ENCODE measurements at regions not wholly inside any gene's neighbourhood (a gene's known extent, or its start where the extent isn't known, plus 50 kb on each side); places are given as distances from the start of the nearest gene placed in this dataset.
"Not testable (repeated sequence)": the region's sequence is repeated elsewhere in the genome, so short reads cannot be mapped to it uniquely, and the experiment has no call there.

DNA sequence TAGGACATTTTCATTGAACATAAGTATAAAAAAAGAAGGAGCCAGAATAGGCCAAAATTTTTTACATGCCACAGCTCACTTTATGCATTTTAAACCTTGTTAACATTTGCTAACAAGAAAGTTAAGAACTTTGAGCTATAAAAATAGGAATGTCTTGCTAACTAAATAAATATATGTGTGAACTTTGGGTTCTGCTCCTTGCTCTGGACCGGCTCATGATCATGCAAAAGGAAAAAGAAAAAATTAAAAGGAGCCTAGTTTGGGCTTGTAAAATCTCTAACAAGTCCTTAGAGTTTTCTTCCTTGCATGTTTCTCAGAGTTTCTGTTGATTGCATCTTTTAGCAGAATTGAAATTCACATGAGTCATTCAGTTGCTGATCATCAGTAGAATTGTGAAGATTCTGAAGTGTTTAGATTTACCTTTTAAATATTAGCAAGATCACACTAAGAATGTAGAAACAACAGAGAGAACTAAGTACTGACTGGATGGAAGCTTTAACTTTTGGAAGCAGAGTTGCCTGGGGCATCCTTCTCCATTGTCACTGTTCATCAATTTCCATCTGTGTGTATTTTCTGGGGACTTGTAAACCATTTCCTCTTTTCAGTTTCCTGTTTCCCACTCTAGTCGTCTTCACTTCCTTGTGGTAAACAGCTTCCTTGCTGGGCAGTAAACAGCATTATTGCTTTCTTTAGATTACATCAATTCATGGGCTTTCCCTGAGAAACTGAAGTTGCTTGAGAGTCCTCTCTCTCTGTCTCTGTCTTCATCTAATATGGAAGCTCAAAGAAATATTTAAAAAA is 458.4 kb upstream of the BTBD3 start:
- DNase-seq (ENCODE audit: extremely low read depth, low read depth) = peak; percentile 37

GRCh38 chr20:11467436-11467835 is 450.3 kb upstream of the BTBD3 start:
- DNase-seq (ENCODE audit: extremely low read depth, low read depth) = no peak

DNA sequence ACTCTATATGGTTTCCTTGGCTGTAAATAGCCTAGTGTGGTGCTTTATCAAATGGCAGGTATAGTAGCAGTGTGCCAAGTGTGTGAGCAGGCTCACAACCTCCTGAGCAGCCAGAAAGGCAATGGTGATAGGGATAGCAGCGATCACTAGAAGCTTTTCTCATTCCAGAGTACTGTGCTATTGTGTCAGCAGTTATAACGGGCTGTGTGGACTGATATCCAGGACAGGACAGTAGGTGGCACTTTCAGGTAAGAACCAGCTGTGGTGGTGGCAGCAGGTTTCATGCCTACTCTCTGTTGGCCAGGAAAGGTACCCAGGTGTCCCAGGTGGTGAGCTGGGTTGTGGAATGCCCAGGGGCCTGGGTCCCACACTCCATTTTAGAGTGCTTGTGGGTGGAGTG is 448.8 kb upstream of the BTBD3 start:
- DNase-seq (ENCODE audit: extremely low read depth, low read depth) = no peak

- no peak for DNase-seq (ENCODE audit: extremely low read depth, low read depth)
Observed at GRCh38 chr20:11469795-11470435, 447.8 kb upstream of the BTBD3 start.

DNA sequence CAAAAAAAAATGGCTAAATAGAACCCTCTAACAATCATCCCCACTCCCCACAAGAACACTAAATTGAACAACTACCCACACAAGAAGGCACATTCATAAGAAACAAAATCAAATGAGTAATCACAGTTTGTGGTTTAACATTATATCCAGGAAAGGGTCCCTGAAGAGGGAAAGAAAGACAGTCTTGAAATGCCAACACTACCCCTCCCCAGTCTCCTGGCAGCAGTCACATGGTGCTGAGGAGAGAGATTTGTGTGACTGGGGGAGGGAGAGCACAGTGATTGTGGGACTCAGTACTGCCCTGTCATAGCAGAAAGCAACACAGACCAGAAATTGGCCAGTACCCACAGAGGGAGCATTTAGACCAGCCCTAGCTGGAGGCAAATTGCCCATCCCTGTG is 443.7 kb upstream of the BTBD3 start:
- DNase-seq (ENCODE audit: extremely low read depth, low read depth) = no peak

GRCh38 chr20:11483697-11484096 is 434.0 kb upstream of the BTBD3 start:
- no peak for DNase-seq (ENCODE audit: extremely low read depth, low read depth)

- no peak for DNase-seq (ENCODE audit: extremely low read depth, low read depth)
Observed at GRCh38 chr20:11484479-11484878, 433.2 kb upstream of the BTBD3 start.

GRCh38 chr20:11492386-11492785 is 425.3 kb upstream of the BTBD3 start:
- no peak for DNase-seq (ENCODE audit: extremely low read depth, low read depth)

DNA sequence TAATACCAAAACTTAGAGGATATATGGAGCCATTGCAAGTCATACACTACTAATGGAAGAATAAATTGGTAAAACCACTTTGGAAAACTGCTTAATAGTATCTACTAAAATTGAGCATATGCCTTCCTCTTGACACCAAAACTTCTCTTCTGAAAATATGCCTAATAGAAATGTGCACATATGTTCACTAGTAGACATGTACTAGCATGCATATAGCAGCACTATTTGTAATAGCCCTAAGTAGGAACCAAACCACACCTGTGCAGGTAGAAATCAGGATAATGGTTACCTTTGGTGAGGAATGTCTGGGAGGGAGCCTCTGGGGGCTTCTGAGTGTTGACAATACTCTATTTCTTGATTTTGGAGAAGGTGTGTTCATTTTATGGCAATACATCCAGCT is 424.8 kb upstream of the BTBD3 start:
- DNase-seq (ENCODE audit: extremely low read depth, low read depth) = no peak

DNA sequence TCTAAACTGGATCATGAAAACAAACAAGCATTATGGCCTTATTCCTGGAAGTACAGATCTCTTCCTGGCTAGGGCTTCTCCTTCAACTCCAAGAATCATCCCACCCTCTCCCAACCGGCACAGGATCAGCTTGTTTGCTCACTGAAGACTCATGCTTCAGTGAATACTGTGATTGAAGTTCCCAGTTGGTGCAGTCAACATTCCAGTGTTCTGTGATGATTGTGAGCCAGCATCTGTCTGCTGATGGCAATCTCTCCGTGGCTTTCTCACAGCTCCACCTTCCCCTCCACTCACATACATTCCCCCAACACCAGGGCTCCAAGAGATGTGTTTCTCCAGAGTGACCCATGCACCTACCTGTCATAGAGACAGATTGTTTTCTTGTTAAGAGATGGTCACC is 421.3 kb upstream of the BTBD3 start:
- no peak for DNase-seq (ENCODE audit: extremely low read depth, low read depth)

- DNase-seq (ENCODE audit: extremely low read depth, low read depth) = no peak
Observed at GRCh38 chr20:11497545-11497944, 420.1 kb upstream of the BTBD3 start.

GRCh38 chr20:11499101-11499634 is 418.5 kb upstream of the BTBD3 start:
- no peak for DNase-seq (ENCODE audit: extremely low read depth, low read depth)

DNA sequence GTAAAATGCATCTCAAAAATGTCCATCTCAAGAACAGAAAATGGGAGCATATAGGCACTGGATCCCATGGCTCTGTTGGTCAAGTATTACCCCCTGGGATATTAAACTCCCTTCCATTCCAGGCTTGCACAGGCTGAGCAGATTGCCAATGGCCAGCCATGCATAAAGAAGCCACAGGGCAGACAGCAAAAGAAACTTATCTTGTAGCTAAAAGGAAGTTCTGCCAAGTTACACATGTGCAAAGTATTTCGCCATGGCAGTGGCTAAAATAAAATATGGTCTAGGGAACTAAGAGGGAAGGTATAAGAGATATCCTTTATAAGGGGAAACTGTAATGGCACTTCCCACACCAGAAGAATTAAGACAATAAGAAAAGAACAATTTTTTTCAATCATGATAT is 415.6 kb upstream of the BTBD3 start:
- no peak for DNase-seq (ENCODE audit: extremely low read depth, low read depth)

DNA sequence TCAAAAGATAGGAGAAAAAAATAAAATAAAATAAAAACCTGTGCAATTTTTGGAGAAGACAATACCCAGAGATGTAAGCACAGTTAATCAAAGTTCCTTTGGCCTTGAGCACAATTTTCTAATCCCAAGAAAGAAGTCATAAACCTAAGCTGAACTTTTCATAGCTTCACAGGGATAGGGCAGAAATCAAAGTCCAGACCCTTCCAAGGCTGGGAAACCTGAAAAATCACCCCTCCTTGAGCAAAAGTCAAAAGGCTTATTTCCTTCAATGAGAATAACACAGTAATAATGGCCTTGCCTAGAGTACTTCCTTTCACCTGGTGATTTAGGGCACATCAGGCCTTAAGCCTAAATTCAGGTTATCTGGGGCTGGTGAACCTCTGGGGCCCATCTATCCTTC is 415.0 kb upstream of the BTBD3 start:
- DNase-seq (ENCODE audit: extremely low read depth, low read depth) = no peak

DNA sequence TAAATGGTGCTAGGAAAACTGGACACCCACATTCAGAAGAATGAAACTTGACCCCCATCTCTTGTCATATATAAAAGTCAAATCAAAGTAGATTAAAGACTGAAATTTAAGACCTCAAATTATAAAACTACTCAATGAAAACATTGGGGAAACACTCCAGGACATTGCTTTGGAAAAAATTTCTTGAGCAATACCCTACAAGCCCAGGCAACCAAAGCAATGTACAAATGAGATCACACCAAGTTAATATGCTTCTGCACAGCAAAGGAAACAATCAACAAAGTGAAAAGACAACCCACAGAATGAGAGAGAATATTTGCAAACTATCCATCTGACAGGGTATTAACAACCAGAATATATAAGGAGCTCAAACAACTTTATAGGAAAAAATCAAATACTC is 407.9 kb upstream of the BTBD3 start:
- DNase-seq (ENCODE audit: extremely low read depth, low read depth) = no peak

GRCh38 chr20:11511821-11512220 is 405.9 kb upstream of the BTBD3 start:
- no peak for DNase-seq (ENCODE audit: extremely low read depth, low read depth)

DNA sequence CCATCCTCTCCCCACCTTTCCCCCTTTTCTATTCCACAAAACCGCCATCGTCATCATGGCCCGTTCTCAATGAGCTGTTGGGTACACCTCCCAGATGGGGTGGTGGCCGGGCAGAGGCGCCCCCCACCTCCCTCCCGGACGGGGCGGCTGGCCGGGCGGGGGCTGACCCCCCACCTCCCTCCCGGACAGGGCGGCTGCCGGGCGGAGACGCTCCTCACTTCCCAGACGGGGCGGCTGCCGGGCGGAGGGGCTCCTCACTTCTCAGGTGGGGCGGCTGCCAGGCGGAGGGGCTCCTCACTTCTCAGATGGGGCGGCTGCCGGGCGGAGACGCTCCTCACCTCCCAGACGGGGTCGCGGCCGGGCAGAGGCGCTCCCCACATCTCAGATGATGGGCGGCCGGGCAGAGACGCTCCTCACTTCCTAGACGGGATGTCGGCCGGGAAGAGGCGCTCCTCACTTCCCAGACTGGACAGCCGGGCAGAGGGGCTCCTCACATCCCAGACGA is 404.4 kb upstream of the BTBD3 start:
- not testable (repeated sequence) for DNase-seq (ENCODE audit: extremely low read depth, low read depth)

GRCh38 chr20:11516448-11516847 is 401.2 kb upstream of the BTBD3 start:
- no peak for DNase-seq (ENCODE audit: extremely low read depth, low read depth)

- no peak for DNase-seq (ENCODE audit: extremely low read depth, low read depth)
Observed at GRCh38 chr20:11520596-11520995, 397.1 kb upstream of the BTBD3 start.

GRCh38 chr20:11521476-11522365 is 396.0 kb upstream of the BTBD3 start:
- no peak for DNase-seq (ENCODE audit: extremely low read depth, low read depth)

DNA sequence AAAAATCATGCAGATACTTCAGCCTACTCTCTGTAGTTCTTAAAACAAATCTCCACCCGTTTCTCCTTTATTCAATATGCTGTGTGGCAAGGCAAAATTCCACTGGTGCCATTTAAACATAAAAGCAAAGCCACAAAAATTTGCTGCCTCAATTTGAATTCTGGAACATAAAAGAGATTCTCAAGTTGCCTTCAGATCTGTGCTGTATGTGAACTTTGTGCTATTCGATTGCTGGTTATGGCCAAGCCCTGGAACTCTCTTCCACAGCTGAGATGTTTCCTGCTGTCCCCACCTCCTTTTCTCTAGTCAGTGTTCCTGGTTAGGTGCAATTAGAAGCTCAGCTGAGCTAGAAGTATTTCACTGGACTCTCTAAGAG is 395.3 kb upstream of the BTBD3 start:
- DNase-seq (ENCODE audit: extremely low read depth, low read depth) = no peak

All from NCI-H460 (cell line).